ENCODE measurements at regions not wholly inside any gene's neighbourhood (a gene's known extent, or its start where the extent isn't known, plus 50 kb on each side); places are given as distances from the start of the nearest gene placed in this dataset.

DNA sequence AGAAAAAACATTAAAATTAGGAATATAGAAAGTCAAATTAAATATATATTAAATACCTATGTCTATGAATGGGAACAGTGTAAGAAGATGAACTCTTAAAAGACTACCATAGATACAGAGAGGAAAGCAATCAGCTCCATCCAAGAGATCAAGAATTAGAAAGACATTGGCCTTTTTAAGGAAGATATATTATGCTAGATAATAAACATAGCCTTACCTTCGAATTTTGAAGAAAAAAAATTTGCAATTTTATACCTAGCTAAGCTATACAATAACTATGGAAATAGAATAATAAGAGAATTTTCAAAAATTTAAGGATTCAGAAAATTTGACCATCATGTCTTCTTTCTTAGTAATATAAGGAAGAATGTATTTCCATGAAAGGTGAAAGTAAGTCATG lies 74.7 kb upstream of the MYT1L start:
- TF ChIP-seq, protein P1, sequence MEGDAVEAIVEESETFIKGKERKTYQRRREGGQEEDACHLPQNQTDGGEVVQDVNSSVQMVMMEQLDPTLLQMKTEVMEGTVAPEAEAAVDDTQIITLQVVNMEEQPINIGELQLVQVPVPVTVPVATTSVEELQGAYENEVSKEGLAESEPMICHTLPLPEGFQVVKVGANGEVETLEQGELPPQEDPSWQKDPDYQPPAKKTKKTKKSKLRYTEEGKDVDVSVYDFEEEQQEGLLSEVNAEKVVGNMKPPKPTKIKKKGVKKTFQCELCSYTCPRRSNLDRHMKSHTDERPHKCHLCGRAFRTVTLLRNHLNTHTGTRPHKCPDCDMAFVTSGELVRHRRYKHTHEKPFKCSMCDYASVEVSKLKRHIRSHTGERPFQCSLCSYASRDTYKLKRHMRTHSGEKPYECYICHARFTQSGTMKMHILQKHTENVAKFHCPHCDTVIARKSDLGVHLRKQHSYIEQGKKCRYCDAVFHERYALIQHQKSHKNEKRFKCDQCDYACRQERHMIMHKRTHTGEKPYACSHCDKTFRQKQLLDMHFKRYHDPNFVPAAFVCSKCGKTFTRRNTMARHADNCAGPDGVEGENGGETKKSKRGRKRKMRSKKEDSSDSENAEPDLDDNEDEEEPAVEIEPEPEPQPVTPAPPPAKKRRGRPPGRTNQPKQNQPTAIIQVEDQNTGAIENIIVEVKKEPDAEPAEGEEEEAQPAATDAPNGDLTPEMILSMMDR (conservative IDR thresholded peaks at IDR 0.05; ENCODE audit: low read length), result no peak
- no peak for TF ChIP-seq EZH2phosphoT487 (IDR thresholded peaks at IDR 0.05; ENCODE audit: borderline replicate concordance, low read depth, low read length)
